ENCODE measurements at regions not wholly inside any gene's neighbourhood (a gene's known extent, or its start where the extent isn't known, plus 50 kb on each side); places are given as distances from the start of the nearest gene placed in this dataset.
"Not testable (repeated sequence)": the region's sequence is repeated elsewhere in the genome, so short reads cannot be mapped to it uniquely, and the experiment has no call there.

DNA sequence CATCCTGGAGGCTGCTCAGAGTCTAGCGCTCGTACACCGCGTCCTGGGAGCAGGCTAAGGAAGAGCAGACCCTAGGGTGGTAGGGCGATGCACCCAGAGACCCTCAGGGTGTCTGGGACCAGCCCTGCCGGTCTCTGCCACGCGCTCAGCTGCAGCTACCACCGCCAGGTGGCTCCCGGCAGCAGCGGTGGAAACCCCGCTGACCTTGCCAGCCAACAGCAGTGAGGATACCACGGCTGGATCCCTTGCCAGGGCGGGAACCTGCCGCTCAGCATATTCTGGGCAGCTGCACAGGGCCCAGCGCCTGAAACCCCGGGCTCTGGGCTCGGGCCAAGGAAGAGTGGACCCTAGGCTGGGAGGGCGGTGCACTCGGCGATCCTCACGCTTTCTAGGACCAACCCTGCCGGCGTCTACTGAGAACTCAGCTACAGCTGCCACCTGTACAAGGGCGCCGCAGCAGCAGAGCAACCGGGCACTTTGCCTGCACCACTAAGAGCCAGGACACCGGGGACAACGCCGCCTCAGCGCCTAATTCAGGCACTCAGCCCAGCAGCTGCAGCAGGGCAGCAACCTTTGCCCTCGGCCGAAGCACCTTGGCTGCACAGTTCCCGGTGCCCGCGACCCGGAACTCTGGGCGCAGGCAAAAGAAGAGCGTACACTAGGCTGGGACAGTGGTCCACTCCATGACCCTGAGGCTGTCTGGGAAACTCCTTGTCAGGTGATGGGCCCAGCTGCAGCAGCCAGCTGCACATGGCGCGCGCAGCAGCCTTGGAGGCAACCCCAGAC lies 80.8 kb downstream of the POTEB2 start:
- not testable (repeated sequence) for DNase-seq (ENCODE audit: low read depth in 2 of 2)

- not testable (repeated sequence) for DNase-seq (ENCODE audit: low read depth in 2 of 2)
Observed at GRCh38 chr15:20783598-20784184, 82.4 kb downstream of the POTEB2 start.

- DNase-seq (ENCODE audit: low read depth in 2 of 2) = not testable (repeated sequence)
Observed at GRCh38 chr15:20775412-20775811, 90.7 kb downstream of the POTEB2 start.

GRCh38 chr15:20767943-20768342 lies 98.2 kb downstream of the POTEB2 start:
- not testable (repeated sequence) for DNase-seq (ENCODE audit: low read depth in 2 of 2)

DNA sequence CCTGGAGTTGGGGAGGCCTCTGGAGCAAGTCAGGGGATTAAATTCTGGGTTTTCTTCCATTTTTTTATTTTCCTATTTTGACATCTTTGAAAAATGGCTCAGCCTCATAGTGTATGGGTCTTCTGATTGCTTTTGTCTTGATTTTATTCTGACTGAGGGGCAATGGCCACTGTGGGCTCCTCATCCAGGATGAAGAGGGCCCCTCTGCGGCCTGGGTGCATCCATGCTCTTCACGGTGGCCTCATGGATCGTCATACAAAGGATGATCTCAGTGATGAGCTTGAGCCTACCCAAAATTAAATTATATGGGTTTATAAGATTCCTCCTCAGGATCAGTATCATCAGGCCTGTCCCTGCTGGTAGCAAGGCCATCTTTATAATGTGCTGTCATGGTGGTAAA lies 103.7 kb downstream of the POTEB2 start:
- DNase-seq (ENCODE audit: low read depth in 2 of 2) = not testable (repeated sequence)

GRCh38 chr15:20756440-20756839 lies 109.7 kb downstream of the POTEB2 start:
- DNase-seq (ENCODE audit: low read depth in 2 of 2) = not testable (repeated sequence)

- DNase-seq (ENCODE audit: low read depth in 2 of 2) = peak in 1 of 2 donors; percentile 25
Observed at GRCh38 chr15:20755665-20756398, 110.3 kb downstream of the POTEB2 start.

DNA sequence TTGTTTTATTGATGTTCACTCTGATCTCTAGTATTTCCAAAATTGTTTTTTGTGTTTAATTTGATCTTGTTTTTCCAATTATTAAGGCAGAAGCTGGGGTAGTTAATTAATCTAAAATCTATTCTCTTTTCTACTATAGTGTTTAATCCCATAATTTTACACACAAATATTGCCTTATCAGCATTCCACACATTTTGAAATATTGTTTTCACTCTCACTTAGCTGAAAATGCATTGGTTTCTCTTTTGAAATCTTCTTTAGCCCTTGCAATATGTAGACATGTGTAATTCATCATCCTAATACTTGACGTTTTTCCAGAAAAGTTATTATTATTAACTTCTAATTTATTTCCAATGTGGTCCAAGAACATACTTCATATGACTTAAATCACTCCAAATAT lies 132.6 kb downstream of the POTEB2 start:
- not testable (repeated sequence) for DNase-seq (ENCODE audit: low read depth in 2 of 2)
